HFFc6 (cell line): ENCODE measurements at regions not wholly inside any gene's neighbourhood (a gene's known extent, or its start where the extent isn't known, plus 50 kb on each side); places are given as distances from the start of the nearest gene placed in this dataset.

Source experiments
- DNase-seq: peaks from one replicate; pipeline ENCODE4 v3.0.0-alpha.2; 2018
- H3K27ac Mint-ChIP-seq: 2 replicates; pipeline ENCODE4 v1.8.0; 2020; ENCODE audit warnings: mild to moderate bottlenecking, mixed read lengths
- H3K27me3 Mint-ChIP-seq: 2 replicates; pipeline ENCODE4 v1.8.0; 2021; ENCODE audit warnings: mild to moderate bottlenecking, moderate library complexity, mixed read lengths; ENCODE audit not compliant: insufficient read depth
- H3K36me3 Mint-ChIP-seq: 2 replicates; pipeline ENCODE4 v1.8.0; 2021; ENCODE audit warnings: low read depth, mixed read lengths
- H3K4me1 Mint-ChIP-seq: 2 replicates; pipeline ENCODE4 v1.8.0; 2020; ENCODE audit warnings: low read depth, mixed read lengths
- H3K4me3 Mint-ChIP-seq: 2 replicates; pipeline ENCODE4 v1.8.0; 2020; ENCODE audit warnings: mild to moderate bottlenecking, moderate library complexity, mixed read lengths
- H3K9me3 Mint-ChIP-seq: 2 replicates; pipeline ENCODE4 v1.8.0; 2020; ENCODE audit warnings: mild to moderate bottlenecking, mixed read lengths
- CTCF ChIP-seq: fragments of 200-600 bp; sonication (generic); IDR thresholded peaks from 2 replicates; pipeline ENCODE4 v1.5.0; 2021; ENCODE audit warnings: antibody characterized with exemption, mild to moderate bottlenecking

DNA sequence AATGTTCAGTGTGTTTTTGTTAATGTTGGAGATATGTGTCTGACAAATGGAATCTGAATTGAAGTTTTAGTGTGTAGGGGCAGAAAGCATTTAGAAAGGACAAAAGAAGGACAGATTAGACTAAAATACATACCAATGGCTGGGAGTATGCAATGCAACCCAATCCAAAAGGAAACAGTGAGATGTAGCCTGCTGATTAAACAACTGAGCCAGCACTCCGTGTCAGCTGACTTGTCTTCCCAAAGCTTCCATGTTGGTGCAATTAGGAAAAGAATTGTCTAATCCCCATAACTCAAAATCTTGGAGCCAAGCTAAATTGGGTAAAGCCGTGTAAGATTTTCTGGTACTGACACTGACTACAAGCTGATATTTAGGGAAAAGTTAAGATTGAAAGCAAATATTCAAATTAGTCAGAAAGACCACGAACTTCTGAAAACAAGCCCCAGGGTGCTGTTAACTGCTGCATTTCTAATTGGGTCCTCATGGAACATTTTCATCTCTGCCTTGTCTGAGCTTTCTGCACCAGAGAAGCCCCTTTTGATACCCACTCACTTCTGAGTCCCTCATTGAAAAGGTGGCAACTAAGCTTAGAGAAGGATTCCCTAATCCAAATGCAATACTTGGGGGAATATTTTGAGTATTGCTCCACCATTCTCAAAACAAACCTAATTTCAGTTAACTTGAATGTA lies 109.1 kb downstream of the DAD1 start:
- Mint-ChIP-seq H3K9me3 (no peaks in the 10 kb centered on the region), H3K27ac (no peak overlapping the region), H3K4me1 (peaks cover 3% of the 10 kb centered on the region), H3K4me3 (no peak overlapping the region), H3K36me3 (no peaks in the 10 kb centered on the region), H3K27me3 (peaks cover 34% of the 10 kb centered on the region)
- no peak for DNase-seq
- TF ChIP-seq CTCF = no peak

DNA sequence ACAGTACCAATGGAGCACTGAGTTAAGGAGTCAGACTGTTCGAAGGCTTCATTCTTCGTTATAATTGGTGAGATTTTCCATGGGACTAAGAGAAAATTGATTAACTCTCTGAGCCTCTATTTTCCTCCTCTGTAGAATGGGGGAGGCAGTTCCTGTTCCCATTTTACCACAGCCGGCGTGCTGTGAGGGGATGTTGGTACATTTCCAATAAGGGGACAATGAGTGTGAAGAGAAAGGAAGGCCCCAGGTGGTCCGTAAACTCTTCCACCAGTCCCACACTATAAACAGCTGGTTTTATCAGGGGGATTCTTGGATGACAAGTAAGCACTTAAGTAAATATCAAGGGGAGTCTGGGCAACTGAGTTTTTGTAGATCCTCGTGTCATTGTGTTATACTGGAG lies 109.9 kb downstream of the DAD1 start:
- H3K4me1 Mint-ChIP-seq = peaks cover 9% of the 10 kb centered on the region
- no peak overlapping the region for H3K27ac Mint-ChIP-seq
- H3K4me3 Mint-ChIP-seq = no peak overlapping the region
- DNase-seq = no peak
- H3K36me3 Mint-ChIP-seq = no peaks in the 10 kb centered on the region
- no peaks in the 10 kb centered on the region for H3K9me3 Mint-ChIP-seq
- no peak for TF ChIP-seq CTCF
- peaks cover 33% of the 10 kb centered on the region for H3K27me3 Mint-ChIP-seq

DNA sequence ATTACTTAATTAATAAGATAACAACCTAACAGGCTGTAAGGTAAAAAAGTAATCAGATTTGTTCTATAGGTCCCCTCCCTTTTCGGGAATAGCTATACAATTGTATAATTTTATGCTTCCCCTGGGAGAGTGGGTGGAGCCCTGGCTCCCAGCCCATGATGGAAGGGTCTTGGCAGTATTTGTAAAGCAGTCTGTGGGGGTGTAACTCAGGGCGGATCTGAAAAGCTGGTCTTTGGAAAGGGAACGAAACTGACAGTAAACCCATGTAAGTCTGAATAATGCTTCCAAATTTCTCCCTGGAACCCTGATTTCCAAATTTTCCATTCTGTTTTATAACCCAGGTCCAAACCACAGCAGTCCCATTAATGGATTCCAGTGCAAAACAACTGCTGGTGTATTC lies 110.4 kb downstream of the DAD1 start:
- H3K9me3 Mint-ChIP-seq = no peaks in the 10 kb centered on the region
- no peak for TF ChIP-seq CTCF
- H3K4me1 Mint-ChIP-seq = peaks cover 9% of the 10 kb centered on the region
- H3K4me3 Mint-ChIP-seq = no peak overlapping the region
- DNase-seq = no peak
- H3K27ac Mint-ChIP-seq = no peak overlapping the region
- no peaks in the 10 kb centered on the region for H3K36me3 Mint-ChIP-seq
- peaks cover 29% of the 10 kb centered on the region for H3K27me3 Mint-ChIP-seq

DNA sequence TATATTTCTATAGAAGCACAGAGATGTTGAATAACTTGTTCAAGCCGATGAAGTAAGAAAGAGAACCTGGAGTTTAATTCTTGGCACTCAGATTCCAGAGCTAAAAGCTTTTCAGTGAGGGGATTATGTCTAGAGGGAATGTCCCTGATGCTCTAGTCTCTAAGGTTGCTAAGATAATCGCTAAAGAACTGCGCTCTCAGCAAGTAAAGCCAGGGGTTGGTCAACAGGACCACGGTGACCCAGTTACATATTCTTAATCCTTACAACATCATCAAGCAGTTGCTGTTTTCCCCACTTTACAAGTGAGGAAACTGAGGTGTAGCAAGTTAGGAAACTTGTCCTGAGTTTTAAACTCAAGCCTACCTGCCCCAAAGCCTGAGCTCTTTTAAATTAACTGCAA lies 110.8 kb downstream of the DAD1 start:
- TF ChIP-seq CTCF = no peak
- Mint-ChIP-seq H3K36me3 (no peaks in the 10 kb centered on the region), H3K9me3 (no peaks in the 10 kb centered on the region), H3K4me1 (peaks cover 9% of the 10 kb centered on the region), H3K4me3 (no peak overlapping the region), H3K27ac (no peak overlapping the region), H3K27me3 (peaks cover 28% of the 10 kb centered on the region)
- DNase-seq = no peak

DNA sequence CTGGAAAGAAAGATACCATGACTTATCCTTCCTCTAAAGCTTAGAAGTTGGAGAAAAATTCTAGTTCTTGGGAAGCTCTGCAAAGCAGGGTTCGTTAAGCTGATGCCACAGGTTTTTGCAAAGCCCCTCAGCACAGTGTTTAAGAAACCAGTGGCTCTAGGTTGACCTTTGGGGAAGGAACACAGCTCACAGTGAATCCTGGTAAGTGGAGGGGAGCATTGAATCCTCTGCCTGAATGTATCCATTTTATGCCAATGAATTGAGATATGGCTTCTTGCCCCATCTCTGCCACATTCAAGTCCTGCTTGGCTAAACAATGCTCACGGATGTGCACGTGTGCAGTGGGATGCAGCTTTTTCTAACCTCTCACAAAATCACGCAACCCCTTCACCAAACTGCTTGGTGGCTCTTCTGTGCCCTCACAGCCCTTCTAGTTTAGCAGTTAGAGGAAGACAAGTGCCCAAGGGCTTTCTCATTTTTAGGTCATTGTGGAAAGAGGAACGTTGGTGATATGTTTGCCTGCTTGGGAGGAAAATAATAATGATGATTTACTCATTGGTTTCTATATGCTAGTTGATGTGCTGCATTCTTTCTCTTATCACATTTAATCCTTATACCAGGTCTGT lies 111.3 kb downstream of the DAD1 start:
- Mint-ChIP-seq H3K4me1 (peaks cover 9% of the 10 kb centered on the region), H3K4me3 (no peak overlapping the region), H3K36me3 (no peaks in the 10 kb centered on the region), H3K9me3 (no peaks in the 10 kb centered on the region), H3K27me3 (peaks cover 32% of the 10 kb centered on the region), H3K27ac (no peak overlapping the region)
- no peak for TF ChIP-seq CTCF
- no peak for DNase-seq
